KMS-11 (cell line): ENCODE measurements at regions not wholly inside any gene's neighbourhood (a gene's known extent, or its start where the extent isn't known, plus 50 kb on each side); places are given as distances from the start of the nearest gene placed in this dataset.
A peak's percentile ranks its signal among the peaks of the same experiment; 100 is the strongest.
"Not testable (repeated sequence)": the region's sequence is repeated elsewhere in the genome, so short reads cannot be mapped to it uniquely, and the experiment has no call there.

ENCODE experiments used
- H2AFZ ChIP-seq: fragments of 200-600 bp; sonication (generic); 2 replicates; pipeline ENCODE4 v1.6.1; 2016; ENCODE audit warnings: antibody characterized with exemption, mixed run types, low read depth
- H3K27ac ChIP-seq: fragments of 200-600 bp; sonication (generic); 2 replicates; pipeline ENCODE4 v1.6.1; 2016; ENCODE audit warnings: mild to moderate bottlenecking, mixed run types
- H3K27me3 ChIP-seq: fragments of 200-600 bp; sonication (generic); 2 replicates; pipeline ENCODE4 v1.6.1; 2017; ENCODE audit warnings: mild to moderate bottlenecking, low read depth, mixed run types, moderate library complexity; ENCODE audit not compliant: insufficient read depth
- H3K36me3 ChIP-seq: fragments of 200-600 bp; sonication (generic); 2 replicates; pipeline ENCODE4 v1.6.1; 2017; ENCODE audit warnings: mild to moderate bottlenecking, mixed run types; ENCODE audit not compliant: insufficient read depth
- H3K4me1 ChIP-seq: fragments of 200-600 bp; sonication (generic); 2 replicates; pipeline ENCODE4 v1.6.1; 2016; ENCODE audit warnings: mild to moderate bottlenecking, low read depth, mixed run types; ENCODE audit not compliant: poor library complexity, severe bottlenecking
- H3K4me2 ChIP-seq: fragments of 200-600 bp; sonication (generic); 2 replicates; pipeline ENCODE4 v1.7.0; 2016; ENCODE audit warnings: mild to moderate bottlenecking, mixed run types
- H3K4me3 ChIP-seq: fragments of 200-600 bp; sonication (generic); IDR thresholded peaks from 2 replicates; pipeline ENCODE4 v1.6.1; 2017; ENCODE audit warnings: low read depth, low read length, mixed read lengths; ENCODE audit not compliant: insufficient read depth
- H3K79me2 ChIP-seq: fragments of 200-600 bp; sonication (generic); 2 replicates; pipeline ENCODE4 v1.6.1; 2016; ENCODE audit warnings: low read depth, mixed run types; ENCODE audit not compliant: insufficient read depth
- H3K9ac ChIP-seq: fragments of 200-600 bp; sonication (generic); 2 replicates; pipeline ENCODE4 v1.6.1; 2016; ENCODE audit warnings: mild to moderate bottlenecking, mixed run types
- H4K20me1 ChIP-seq: fragments of 200-600 bp; sonication (generic); 2 replicates; pipeline ENCODE4 v1.6.1; 2016; ENCODE audit warnings: mild to moderate bottlenecking, mixed run types; ENCODE audit not compliant: insufficient read depth
- CTCF ChIP-seq: fragments of 200-600 bp; sonication (generic); conservative IDR thresholded peaks from 2 replicates; pipeline ENCODE4 v1.6.1; 2017; ENCODE audit warnings: low read depth, mild to moderate bottlenecking, antibody characterized with exemption, low read length, moderate library complexity, mixed read lengths

- H4K20me1 ChIP-seq: no peaks in the 10 kb centered on the region
- H2AFZ ChIP-seq: no peak overlapping the region
- H3K4me1 ChIP-seq: peaks cover 36% of the 10 kb centered on the region
- H3K27ac ChIP-seq: no peak overlapping the region
- TF ChIP-seq CTCF: no peak
- H3K9ac ChIP-seq: no peak overlapping the region
- no peaks in the 10 kb centered on the region for H3K36me3 ChIP-seq
- no peak overlapping the region for H3K4me3 ChIP-seq
- no peaks in the 10 kb centered on the region for H3K79me2 ChIP-seq
- no peaks in the 10 kb centered on the region for H3K27me3 ChIP-seq
- no peak overlapping the region for H3K4me2 ChIP-seq
Measured at GRCh38 chr19:28627669-28628068, 585.3 kb downstream of the UQCRFS1 start.

GRCh38 chr19:28626407-28626806 is 586.5 kb downstream of the UQCRFS1 start:
- H3K4me3 ChIP-seq, H3K27ac ChIP-seq, H3K79me2 ChIP-seq, H3K4me2 ChIP-seq, H3K9ac ChIP-seq, H3K27me3 ChIP-seq, H4K20me1 ChIP-seq, H2AFZ ChIP-seq, H3K36me3 ChIP-seq: not testable (repeated sequence)
- H3K4me1 ChIP-seq: peaks cover 24% of the 10 kb centered on the region

GRCh38 chr19:28619816-28620429 is 593.0 kb downstream of the UQCRFS1 start:
- Histone ChIP-seq H3K9ac (no peak overlapping the region), H3K79me2 (no peaks in the 10 kb centered on the region), H3K27me3 (no peaks in the 10 kb centered on the region), H3K4me2 (peak overlapping the region; percentile 26; the same call in 1 of the 2 replicates), H4K20me1 (no peaks in the 10 kb centered on the region), H2AFZ (no peak overlapping the region; the same call in 1 of the 2 replicates), H3K4me3 (no peak overlapping the region), H3K27ac (peak overlapping the region; percentile 24), H3K36me3 (no peaks in the 10 kb centered on the region), H3K4me1 (peaks cover 27% of the 10 kb centered on the region)
- no peak for TF ChIP-seq CTCF

- H3K4me1 ChIP-seq: peaks cover 27% of the 10 kb centered on the region
- H3K4me3 ChIP-seq: no peak overlapping the region
- H3K27me3 ChIP-seq: no peaks in the 10 kb centered on the region
- no peak for TF ChIP-seq CTCF
- H3K4me2 ChIP-seq: no peak overlapping the region
- no peak overlapping the region for H3K27ac ChIP-seq
- no peaks in the 10 kb centered on the region for H3K79me2 ChIP-seq
- no peaks in the 10 kb centered on the region for H3K36me3 ChIP-seq
- no peak overlapping the region for H3K9ac ChIP-seq
- no peaks in the 10 kb centered on the region for H4K20me1 ChIP-seq
- no peak overlapping the region for H2AFZ ChIP-seq
Measured at GRCh38 chr19:28618504-28618903, 594.4 kb downstream of the UQCRFS1 start.

- Histone ChIP-seq H3K27ac (no peak overlapping the region), H3K27me3 (no peaks in the 10 kb centered on the region), H3K4me3 (no peak overlapping the region), H3K9ac (no peak overlapping the region), H2AFZ (no peak overlapping the region), H3K4me1 (peaks cover 23% of the 10 kb centered on the region), H3K79me2 (no peaks in the 10 kb centered on the region), H3K36me3 (no peaks in the 10 kb centered on the region), H3K4me2 (no peak overlapping the region), H4K20me1 (no peaks in the 10 kb centered on the region)
- TF ChIP-seq CTCF: no peak
Measured at GRCh38 chr19:28615966-28616365, 597.0 kb downstream of the UQCRFS1 start.
